ENCODE measurements at regions not wholly inside any gene's neighbourhood (a gene's known extent, or its start where the extent isn't known, plus 50 kb on each side); places are given as distances from the start of the nearest gene placed in this dataset.
"Not testable (repeated sequence)": the region's sequence is repeated elsewhere in the genome, so short reads cannot be mapped to it uniquely, and the experiment has no call there.

GRCh38 chr21:9246010-9246409, 1275.4 kb upstream of the TPTE start:
- not testable (repeated sequence) for H3K4ac ChIP-seq (ENCODE audit: low read depth, low read length); H3K23ac ChIP-seq (ENCODE audit: low read length); H3K9ac ChIP-seq (ENCODE audit: low read length); H3K27ac ChIP-seq (ENCODE audit: low read depth, low read length); H3K79me2 ChIP-seq (ENCODE audit: control insufficient read depth, insufficient read depth, low read length); H3K27me3 ChIP-seq (ENCODE audit: insufficient read depth, low read length, poor library complexity); H3K18ac ChIP-seq (ENCODE audit: low read length); H2BK120ac ChIP-seq (ENCODE audit: low read depth, low read length); H2BK5ac ChIP-seq (ENCODE audit: low read length); H2BK15ac ChIP-seq (replicated peaks; ENCODE audit: low read depth); DNase-seq; H3K4me2 ChIP-seq (ENCODE audit: low read length); H3K56ac ChIP-seq (ENCODE audit: low read length); H4K5ac ChIP-seq (ENCODE audit: low read length); H3K4me3 ChIP-seq (ENCODE audit: low read length); H4K8ac ChIP-seq (ENCODE audit: low read depth, low read length); H3K4me1 ChIP-seq (ENCODE audit: control insufficient read depth, low read depth, low read length); H3K36me3 ChIP-seq (ENCODE audit: control insufficient read depth, insufficient read depth, low read length); H2AK5ac ChIP-seq (ENCODE audit: low read length); H3K79me1 ChIP-seq (ENCODE audit: low read length)
- 100% methylated on average over 1 of the region's 2 CpGs for WGBS (ENCODE audit: extremely low coverage, insufficient coverage, low lambda C conversion rate)

DNA sequence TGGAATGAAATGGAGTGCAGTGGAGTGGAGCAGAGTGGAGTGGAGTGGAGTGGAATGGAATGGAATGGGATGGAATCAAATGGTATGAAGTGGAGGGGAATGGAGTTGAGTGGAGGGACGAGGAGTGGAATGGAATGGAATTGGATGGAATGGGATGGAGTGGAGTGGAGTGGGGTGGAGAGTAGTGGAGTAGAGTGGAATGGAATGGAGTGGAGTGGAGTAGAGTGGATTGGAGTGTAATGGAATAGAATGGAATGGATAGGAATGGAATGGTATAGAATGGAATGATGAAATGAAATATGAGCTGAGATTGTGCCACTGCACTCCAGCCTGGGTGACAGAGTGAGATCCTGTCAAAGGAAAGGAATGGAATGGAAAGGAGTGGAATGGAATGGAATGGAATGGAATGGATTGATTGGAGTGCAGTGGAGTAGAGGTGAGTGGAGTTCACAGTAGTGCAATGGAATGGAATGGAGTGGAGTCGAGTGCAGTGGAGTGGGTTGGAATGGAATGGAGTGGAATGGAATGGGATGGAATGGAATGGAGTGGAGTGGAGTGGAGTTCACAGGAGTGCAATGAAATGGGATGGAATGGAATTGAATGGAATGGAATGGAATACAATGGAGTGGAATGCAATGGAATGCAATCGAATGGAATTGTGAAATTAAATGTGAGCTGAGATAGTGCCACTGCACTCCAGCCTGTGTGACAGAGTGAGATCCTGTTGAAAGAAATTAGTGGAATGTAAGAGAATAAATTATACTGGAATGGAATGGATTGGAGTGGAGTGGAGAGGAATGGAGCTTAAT, 1274.7 kb upstream of the TPTE start:
- not testable (repeated sequence) for H3K18ac ChIP-seq (ENCODE audit: low read length); H3K79me2 ChIP-seq (ENCODE audit: control insufficient read depth, insufficient read depth, low read length); H3K4me2 ChIP-seq (ENCODE audit: low read length); H3K56ac ChIP-seq (ENCODE audit: low read length); H3K4me1 ChIP-seq (ENCODE audit: control insufficient read depth, low read depth, low read length); H2BK5ac ChIP-seq (ENCODE audit: low read length); H3K4ac ChIP-seq (ENCODE audit: low read depth, low read length); H3K79me1 ChIP-seq (ENCODE audit: low read length); H3K36me3 ChIP-seq (ENCODE audit: control insufficient read depth, insufficient read depth, low read length); H3K27me3 ChIP-seq (ENCODE audit: insufficient read depth, low read length, poor library complexity); H3K27ac ChIP-seq (ENCODE audit: low read depth, low read length); H2BK15ac ChIP-seq (replicated peaks; ENCODE audit: low read depth); DNase-seq; H3K9ac ChIP-seq (ENCODE audit: low read length); H2BK120ac ChIP-seq (ENCODE audit: low read depth, low read length); H2AK5ac ChIP-seq (ENCODE audit: low read length); H4K8ac ChIP-seq (ENCODE audit: low read depth, low read length); H4K5ac ChIP-seq (ENCODE audit: low read length); H3K23ac ChIP-seq (ENCODE audit: low read length)
- peak overlapping the region; percentile 7 for H3K4me3 ChIP-seq (ENCODE audit: low read length)
- 100% methylated on average over 1 of the region's 3 CpGs for WGBS (ENCODE audit: extremely low coverage, insufficient coverage, low lambda C conversion rate)

DNA sequence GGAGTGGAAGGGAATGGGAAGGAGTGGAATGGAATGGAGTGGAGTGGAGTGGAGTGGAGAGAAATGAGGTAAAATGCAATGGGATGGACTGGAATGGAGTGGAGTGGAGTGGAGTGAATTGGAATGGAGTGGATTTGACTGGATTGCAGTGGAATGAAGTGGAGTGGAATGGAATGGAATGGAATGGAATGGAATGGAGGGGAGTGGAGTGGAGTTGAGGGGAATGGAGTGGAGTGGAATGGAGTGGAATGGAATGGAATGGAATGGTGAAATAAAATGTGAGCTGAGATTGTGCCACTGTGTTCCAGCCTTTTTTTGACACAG, 1274.1 kb upstream of the TPTE start:
- H2BK5ac ChIP-seq (ENCODE audit: low read length); DNase-seq; H2BK15ac ChIP-seq (replicated peaks; ENCODE audit: low read depth); H3K4me1 ChIP-seq (ENCODE audit: control insufficient read depth, low read depth, low read length); H3K4me3 ChIP-seq (ENCODE audit: low read length); H3K9ac ChIP-seq (ENCODE audit: low read length); H2AK5ac ChIP-seq (ENCODE audit: low read length); H3K4ac ChIP-seq (ENCODE audit: low read depth, low read length); H3K18ac ChIP-seq (ENCODE audit: low read length); H4K8ac ChIP-seq (ENCODE audit: low read depth, low read length); H3K27ac ChIP-seq (ENCODE audit: low read depth, low read length); H4K5ac ChIP-seq (ENCODE audit: low read length); H3K4me2 ChIP-seq (ENCODE audit: low read length); H2BK120ac ChIP-seq (ENCODE audit: low read depth, low read length); H3K36me3 ChIP-seq (ENCODE audit: control insufficient read depth, insufficient read depth, low read length); H3K56ac ChIP-seq (ENCODE audit: low read length); H3K79me2 ChIP-seq (ENCODE audit: control insufficient read depth, insufficient read depth, low read length); H3K27me3 ChIP-seq (ENCODE audit: insufficient read depth, low read length, poor library complexity); H3K79me1 ChIP-seq (ENCODE audit: low read length); H3K23ac ChIP-seq (ENCODE audit: low read length): not testable (repeated sequence)

GRCh38 chr21:9247616-9248317, 1273.6 kb upstream of the TPTE start:
- whole genome bisulfite sequencing (ENCODE audit: extremely low coverage, insufficient coverage, low lambda C conversion rate): 100% methylated on average over 2 of the region's 3 CpGs
- not testable (repeated sequence) for H4K5ac ChIP-seq (ENCODE audit: low read length); DNase-seq; H3K27ac ChIP-seq (ENCODE audit: low read depth, low read length); H2BK15ac ChIP-seq (replicated peaks; ENCODE audit: low read depth); H3K79me2 ChIP-seq (ENCODE audit: control insufficient read depth, insufficient read depth, low read length); H3K4me3 ChIP-seq (ENCODE audit: low read length); H3K18ac ChIP-seq (ENCODE audit: low read length); H3K4ac ChIP-seq (ENCODE audit: low read depth, low read length); H3K4me1 ChIP-seq (ENCODE audit: control insufficient read depth, low read depth, low read length); H2BK120ac ChIP-seq (ENCODE audit: low read depth, low read length); H3K36me3 ChIP-seq (ENCODE audit: control insufficient read depth, insufficient read depth, low read length); H2BK5ac ChIP-seq (ENCODE audit: low read length); H3K79me1 ChIP-seq (ENCODE audit: low read length); H3K9ac ChIP-seq (ENCODE audit: low read length); H3K56ac ChIP-seq (ENCODE audit: low read length); H3K4me2 ChIP-seq (ENCODE audit: low read length); H3K27me3 ChIP-seq (ENCODE audit: insufficient read depth, low read length, poor library complexity); H3K23ac ChIP-seq (ENCODE audit: low read length); H4K8ac ChIP-seq (ENCODE audit: low read depth, low read length); H2AK5ac ChIP-seq (ENCODE audit: low read length)
